Amygdala (tissue), 56 donors: ENCODE measurements at regions not wholly inside any gene's neighbourhood (a gene's known extent, or its start where the extent isn't known, plus 50 kb on each side); places are given as distances from the start of the nearest gene placed in this dataset.

Experiments
- DNase-seq, 56 donors: peaks; one replicate each; lab custom pipeline; 2025; lab: John Stamatoyannopoulos, UW

- no peak for DNase-seq
Observed at GRCh38 chr5:124919747-124920525, 173.5 kb upstream of the ZNF608 start.

GRCh38 chr5:124920909-124921666 lies 174.6 kb upstream of the ZNF608 start:
- peak in 5 of 56 donors; percentile 4 to 38 (median 9) for DNase-seq

GRCh38 chr5:124921694-124922093 lies 175.3 kb upstream of the ZNF608 start:
- no peak for DNase-seq

GRCh38 chr5:124922255-124922975 lies 176.0 kb upstream of the ZNF608 start:
- DNase-seq, result no peak

- peak in 37 of 56 donors; percentile 6 to 93 (median 57) for DNase-seq
Observed at GRCh38 chr5:124923131-124923530, 176.7 kb upstream of the ZNF608 start.

GRCh38 chr5:124924729-124925128 lies 178.3 kb upstream of the ZNF608 start:
- no peak for DNase-seq

GRCh38 chr5:124927735-124928134 lies 181.3 kb upstream of the ZNF608 start:
- no peak for DNase-seq

GRCh38 chr5:124929000-124929399 lies 182.6 kb upstream of the ZNF608 start:
- no peak for DNase-seq

GRCh38 chr5:124932791-124933600 lies 186.6 kb upstream of the ZNF608 start:
- DNase-seq, result peak in 2 of 56 donors; percentile 14 to 25

GRCh38 chr5:124935065-124935464 lies 188.6 kb upstream of the ZNF608 start:
- DNase-seq, result no peak

- no peak for DNase-seq
Observed at GRCh38 chr5:124936626-124936933, 190.1 kb upstream of the ZNF608 start.

GRCh38 chr5:124941051-124942049 lies 194.9 kb upstream of the ZNF608 start:
- no peak for DNase-seq

- no peak for DNase-seq
Observed at GRCh38 chr5:124948062-124948753, 201.8 kb upstream of the ZNF608 start.

GRCh38 chr5:124948754-124949275 lies 202.4 kb upstream of the ZNF608 start:
- DNase-seq, result no peak

- no peak for DNase-seq
Observed at GRCh38 chr5:124949862-124950261, 203.4 kb upstream of the ZNF608 start.

- no peak for DNase-seq
Observed at GRCh38 chr5:124951105-124951504, 204.7 kb upstream of the ZNF608 start.

- DNase-seq, result no peak
Observed at GRCh38 chr5:124951661-124952060, 205.2 kb upstream of the ZNF608 start.

- DNase-seq, result no peak
Observed at GRCh38 chr5:124952079-124952478, 205.6 kb upstream of the ZNF608 start.
